Amniotic stem cell (primary cell): ENCODE measurements at regions not wholly inside any gene's neighbourhood (a gene's known extent, or its start where the extent isn't known, plus 50 kb on each side); places are given as distances from the start of the nearest gene placed in this dataset.
A peak's percentile ranks its signal among the peaks of the same experiment; 100 is the strongest.

Experiments
- DNase-seq: peaks from one replicate; lab custom pipeline; 2025; lab: John Stamatoyannopoulos, UW

DNA sequence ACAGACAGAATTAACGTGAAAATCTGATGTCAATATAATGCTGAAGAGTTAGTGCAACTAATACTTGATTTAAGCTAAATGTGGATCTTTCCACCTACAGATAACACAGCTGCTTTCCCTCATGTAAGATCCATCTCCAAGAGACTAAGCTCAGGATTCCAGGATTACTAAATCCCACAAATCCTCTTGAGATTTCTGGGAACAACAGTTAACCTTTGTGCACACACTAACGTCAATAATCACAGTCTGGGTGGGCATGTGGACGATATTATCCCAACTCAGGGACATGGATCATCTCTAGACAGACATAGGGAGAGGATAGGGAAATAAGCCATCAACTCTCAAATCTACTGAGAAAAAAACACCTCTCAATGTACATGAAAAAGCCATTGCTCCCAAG lies 432.6 kb downstream of the SATB2 start:
- DNase-seq = no peak

DNA sequence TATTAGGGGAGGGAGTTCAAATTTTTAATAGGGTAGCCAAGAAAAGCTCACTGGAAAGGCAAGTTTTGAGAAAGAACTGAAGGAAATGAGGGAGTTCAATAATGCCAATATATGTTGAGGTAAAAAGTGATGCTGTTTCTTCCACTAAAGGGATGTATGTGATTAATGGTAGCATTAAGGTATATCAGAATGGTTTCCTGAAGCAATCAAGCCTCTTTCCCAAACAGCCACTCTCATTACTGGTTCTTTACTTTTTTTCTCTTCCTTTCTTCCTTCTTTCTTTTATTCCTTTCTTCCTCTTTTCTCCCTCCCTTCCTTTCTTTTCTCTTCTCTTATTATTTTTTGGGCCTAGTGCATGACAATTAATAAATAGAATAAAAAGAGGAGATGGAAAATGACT lies 433.5 kb downstream of the SATB2 start:
- no peak for DNase-seq

DNA sequence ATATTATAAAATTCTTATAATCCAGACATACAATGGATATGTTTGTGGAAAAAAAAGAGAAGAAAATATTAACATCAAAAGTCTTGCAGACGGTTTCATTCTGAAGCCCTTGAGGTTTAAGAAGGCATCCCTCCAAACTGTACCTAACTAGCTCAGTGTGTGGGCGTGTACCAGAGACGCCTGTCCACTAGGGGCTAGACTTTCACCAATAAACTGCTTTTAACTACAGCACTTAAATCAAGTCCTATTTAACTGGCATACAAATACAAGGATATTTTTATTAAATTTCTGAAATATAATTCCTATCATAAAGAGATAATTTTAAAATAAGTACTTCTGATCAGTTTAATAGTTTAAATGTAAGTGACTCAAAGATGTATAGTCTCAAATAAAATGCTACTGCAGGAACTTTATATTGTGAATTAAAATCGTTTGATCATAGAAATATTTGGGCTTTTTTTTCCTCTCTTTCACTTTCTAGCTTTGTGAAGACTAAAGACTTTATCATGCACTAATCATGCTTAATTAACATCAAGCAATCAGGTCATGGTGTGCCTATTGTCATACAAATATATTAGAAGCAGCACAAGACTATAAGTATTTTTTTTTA lies 437.7 kb downstream of the SATB2 start:
- DNase-seq = peak; percentile 33

- DNase-seq = no peak
These were observed 438.9 kb downstream of the SATB2 start for GRCh38 chr2:199018826-199019225.

DNA sequence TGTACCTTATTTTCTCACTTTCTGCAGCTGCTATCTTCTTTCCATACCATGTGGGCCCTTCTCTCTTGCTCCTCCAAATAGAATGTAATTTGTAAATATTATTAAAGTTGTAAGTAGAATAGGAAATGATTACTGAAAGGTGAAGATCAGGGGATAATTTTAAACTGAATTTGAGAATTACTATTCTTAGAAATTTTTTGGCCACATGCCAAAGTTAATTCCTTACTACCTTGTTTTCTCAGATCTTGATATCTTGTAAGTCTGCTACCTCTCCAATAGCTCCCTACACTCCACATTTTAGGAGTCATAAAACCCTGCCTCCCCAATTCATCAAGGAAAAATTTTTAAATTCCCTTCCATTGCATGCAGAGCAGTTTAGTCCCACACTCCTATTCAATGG lies 442.7 kb downstream of the SATB2 start:
- DNase-seq = no peak

GRCh38 chr2:199014226-199014625 lies 443.5 kb downstream of the SATB2 start:
- DNase-seq = no peak

DNA sequence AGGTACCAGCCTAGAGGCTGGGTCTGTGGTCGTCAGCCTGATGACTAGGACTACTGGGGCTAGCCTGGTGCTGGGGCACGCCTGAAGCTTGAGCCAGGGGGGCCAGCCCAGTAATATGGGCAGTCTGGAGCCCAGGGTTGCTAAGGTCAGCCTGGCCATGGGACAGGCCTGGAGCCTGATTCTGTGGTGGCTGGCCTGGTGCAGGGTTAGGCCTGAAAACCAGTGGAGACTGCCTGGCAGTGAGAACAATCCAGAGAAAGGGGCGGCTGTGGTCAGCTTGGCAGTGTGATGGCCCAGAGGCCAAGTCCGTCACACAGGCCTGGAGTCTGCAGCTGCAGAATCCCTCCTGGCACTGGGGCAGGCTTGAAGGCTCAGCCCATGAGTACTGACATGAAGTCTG lies 445.8 kb downstream of the SATB2 start:
- no peak for DNase-seq

DNA sequence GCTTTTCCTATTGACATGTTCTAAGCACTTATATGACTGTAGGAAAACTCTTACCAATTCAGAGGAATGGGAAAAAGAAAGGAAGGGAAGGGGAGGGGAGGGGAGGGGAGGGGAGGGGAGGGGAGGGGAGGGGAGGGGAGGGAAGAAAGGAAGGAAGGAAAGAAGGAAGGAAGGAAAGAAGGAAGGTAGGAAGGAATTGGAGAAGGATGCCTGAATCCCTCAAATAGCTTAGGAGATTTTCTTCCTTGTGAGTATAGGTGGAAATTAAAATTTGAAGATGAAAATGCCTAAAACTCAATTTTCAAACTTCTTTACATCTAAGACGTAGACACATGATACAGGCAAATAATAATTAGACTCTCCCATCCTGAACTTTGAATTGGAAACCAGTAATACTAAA lies 463.1 kb downstream of the SATB2 start:
- DNase-seq = no peak

GRCh38 chr2:198991431-198991830 lies 466.3 kb downstream of the SATB2 start:
- no peak for DNase-seq

GRCh38 chr2:198975779-198976178 lies 482.0 kb downstream of the SATB2 start:
- DNase-seq = no peak

- DNase-seq = no peak
These were observed 484.0 kb downstream of the SATB2 start for GRCh38 chr2:198973785-198974184.

DNA sequence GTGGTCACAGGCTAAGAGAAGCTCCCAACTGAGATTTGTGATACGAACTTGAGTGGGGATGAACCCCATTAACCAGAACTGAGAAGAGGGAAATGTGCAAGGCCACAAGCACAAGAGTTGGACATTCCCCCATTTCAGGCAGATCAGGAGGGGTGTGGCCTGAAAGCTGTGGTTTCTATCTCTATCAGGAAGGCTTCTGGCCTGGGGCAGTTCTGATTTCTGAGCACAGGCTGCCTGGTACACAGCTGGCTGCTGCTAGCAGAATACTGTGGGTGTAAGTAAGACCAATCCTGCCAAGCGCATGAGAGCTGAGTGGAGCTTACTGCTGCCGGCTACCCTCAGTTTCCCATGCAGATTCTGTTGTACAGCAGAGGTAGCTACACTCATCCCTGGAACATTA lies 484.6 kb downstream of the SATB2 start:
- no peak for DNase-seq

DNA sequence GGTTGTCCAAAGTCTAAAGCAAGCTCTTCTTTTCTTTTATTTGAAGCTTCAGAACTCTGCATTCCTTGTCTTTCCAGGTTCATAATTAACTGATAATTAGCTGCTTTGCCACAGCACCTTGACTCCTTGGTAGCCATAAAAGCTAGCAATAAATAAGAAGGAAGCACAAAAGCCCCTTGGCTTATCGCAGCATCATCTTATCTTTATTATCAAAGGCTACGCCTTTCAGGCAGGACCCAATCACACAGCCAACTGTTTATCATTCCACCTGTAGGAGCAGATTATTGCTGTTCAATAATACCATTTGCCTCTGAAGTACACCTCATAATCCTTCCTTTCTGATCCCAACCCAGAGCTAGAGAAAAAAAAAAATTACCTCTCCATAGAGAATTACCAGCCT lies 489.2 kb downstream of the SATB2 start:
- no peak for DNase-seq

- DNase-seq = no peak
These were observed 491.5 kb downstream of the SATB2 start for GRCh38 chr2:198966269-198966668.

- DNase-seq = no peak
These were observed 496.2 kb downstream of the SATB2 start for GRCh38 chr2:198961547-198961946.

GRCh38 chr2:198957181-198957580 lies 500.6 kb downstream of the SATB2 start:
- DNase-seq = no peak

- no peak for DNase-seq
These were observed 504.4 kb downstream of the SATB2 start for GRCh38 chr2:198953328-198953727.

DNA sequence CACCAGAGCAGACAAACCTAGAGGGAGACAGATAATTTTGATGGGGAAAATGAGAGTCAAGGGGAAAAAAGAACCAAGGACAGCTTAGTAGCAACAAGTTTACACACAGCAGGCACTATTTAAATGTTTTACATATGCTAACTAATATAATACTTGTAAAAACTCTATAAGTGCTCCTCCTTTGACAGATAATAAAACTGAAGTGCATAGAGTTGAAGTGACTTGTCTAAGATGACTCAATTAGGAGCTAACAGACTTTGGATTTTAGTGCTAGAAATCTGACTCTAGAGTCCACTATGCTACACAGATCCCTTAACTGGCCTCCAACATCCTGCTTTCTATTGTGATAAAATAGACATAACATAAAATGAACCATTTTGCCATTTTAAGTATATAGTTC lies 506.9 kb downstream of the SATB2 start:
- no peak for DNase-seq

DNA sequence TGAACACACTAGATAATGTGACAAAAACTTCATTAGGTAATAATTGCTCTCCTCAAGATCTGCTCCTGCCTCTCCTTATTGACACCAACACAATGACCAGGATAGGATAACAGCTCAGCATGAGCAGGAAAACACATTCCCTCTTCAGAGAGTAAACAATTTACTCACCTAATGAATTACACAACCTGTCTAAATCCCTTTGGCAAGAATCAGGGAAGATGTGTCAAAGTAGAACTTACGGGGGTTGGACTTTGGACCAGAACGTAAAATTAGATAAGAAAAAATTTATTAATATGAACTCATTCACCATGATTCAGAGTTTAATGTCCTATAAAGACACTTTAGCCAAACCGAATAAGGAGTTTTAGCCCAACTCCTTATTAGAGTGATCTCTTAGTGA lies 512.2 kb downstream of the SATB2 start:
- DNase-seq = no peak

- no peak for DNase-seq
These were observed 527.6 kb downstream of the SATB2 start for GRCh38 chr2:198930170-198930569.

DNA sequence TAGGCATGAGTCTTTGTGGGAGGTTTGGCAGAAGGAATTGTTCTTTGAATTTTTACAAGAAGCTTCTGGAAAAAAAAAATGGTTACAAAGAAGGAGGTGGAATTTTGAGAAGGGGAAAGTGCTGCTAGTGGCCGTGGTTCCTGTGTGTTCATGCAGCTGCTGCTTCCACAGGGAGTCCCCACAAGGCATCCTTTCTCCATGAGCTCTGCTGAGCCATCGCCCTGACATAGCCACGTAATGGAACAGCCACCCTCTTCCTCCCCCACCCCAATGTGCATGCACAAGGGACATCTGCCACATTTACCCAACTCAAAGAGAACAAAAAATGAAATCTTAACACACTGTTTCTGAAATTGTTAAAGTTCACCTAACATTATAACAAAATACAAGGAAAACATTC lies 529.7 kb downstream of the SATB2 start:
- no peak for DNase-seq

GRCh38 chr2:198917926-198918720 lies 539.6 kb downstream of the SATB2 start:
- DNase-seq = no peak

- DNase-seq = no peak
These were observed 540.5 kb downstream of the SATB2 start for GRCh38 chr2:198917275-198917674.

DNA sequence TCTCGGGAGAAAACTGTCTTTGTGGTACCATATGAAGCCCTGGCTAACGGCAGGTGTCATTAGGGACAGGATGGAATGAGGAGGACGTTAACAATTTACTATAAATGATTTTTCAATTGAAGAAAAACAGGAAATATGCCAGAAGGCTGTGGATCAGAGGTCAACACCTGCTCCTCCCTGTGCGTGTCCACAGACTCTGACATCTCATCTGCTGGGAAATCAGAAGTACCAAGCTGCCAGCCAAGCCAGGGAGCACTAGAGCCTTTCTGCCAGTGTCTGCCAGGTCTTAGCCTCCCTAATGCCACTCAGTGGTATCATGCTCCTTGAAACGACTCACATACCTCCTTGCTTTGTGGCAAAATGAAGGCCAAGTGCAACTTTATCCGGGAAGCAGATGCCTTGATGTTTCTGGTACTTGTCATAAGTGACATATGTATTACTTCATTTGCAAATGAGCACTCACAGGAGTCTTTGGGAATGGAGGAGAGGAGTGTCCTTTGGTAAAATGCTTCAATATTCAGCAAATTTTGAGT lies 541.1 kb downstream of the SATB2 start:
- DNase-seq = no peak
